GM21576 (cell line): ENCODE measurements at regions not wholly inside any gene's neighbourhood (a gene's known extent, or its start where the extent isn't known, plus 50 kb on each side); places are given as distances from the start of the nearest gene placed in this dataset.

Experiments used
- ATAC-seq: cut with Tn5 transposase; IDR thresholded peaks from one replicate; pipeline ENCODE4 v1.9.1; 2021; ENCODE audit warnings: mild to moderate bottlenecking, moderate library complexity; ENCODE audit not compliant: unreplicated experiment

DNA sequence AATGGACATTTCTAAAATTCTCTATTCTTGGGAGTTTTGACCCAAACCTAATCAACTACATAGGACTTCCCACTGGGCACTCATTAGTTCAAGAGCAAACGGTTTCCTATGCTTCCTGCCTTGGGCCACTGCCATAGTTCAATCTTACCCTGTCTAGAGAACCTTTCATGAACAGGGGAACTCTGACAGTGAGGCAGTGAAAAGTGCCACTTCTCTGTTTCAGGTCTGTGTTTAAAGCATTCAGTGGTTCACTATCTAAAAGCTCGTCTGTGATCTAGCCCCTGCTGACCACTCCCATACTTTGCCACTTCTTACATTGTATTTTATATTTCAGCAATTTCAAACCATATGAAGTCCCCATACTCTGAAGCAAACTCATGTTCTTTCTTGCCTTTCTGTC, 122.7 kb upstream of the IGF1 start:
- ATAC-seq = no peak

- ATAC-seq = no peak
Measured at GRCh38 chr12:102602521-102602920, 122.2 kb upstream of the IGF1 start.

DNA sequence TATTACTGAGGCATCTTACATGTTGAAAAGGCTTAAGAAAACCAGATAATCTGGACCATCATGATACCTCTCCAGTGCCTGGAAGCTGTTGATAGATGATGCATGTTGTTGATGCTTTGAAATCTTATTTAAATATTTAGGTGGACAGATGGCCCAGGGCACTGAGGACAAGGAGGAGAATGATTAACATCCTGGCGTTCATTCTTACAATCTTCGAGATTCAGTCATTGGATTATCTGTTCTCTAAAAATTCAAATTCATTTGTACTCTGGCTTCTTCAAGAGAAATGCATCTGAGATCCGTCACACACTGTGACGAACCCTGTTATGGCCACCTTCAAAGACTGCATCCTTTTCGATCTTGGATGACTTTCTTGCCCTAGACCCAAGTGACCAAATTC, 121.3 kb upstream of the IGF1 start:
- no peak for ATAC-seq

DNA sequence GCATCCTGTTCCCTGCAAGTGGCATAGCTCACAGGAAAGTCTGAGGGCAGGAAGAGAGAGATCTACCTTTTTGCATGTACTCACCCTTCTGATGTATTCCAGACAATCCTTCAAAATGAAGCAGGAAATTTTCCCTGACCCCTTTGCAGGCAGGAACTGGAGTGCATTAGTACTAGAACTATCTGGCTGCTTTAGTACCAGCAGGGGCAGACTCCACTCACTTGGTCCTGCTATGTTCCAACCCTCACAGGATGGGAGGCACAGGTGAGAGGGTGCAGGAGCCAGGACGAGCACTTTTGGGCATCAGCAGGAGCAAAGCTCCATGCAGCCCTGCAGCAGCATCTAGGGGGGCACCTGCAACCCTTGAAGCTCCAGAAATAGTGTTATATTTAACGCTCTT, 116.3 kb upstream of the IGF1 start:
- no peak for ATAC-seq

DNA sequence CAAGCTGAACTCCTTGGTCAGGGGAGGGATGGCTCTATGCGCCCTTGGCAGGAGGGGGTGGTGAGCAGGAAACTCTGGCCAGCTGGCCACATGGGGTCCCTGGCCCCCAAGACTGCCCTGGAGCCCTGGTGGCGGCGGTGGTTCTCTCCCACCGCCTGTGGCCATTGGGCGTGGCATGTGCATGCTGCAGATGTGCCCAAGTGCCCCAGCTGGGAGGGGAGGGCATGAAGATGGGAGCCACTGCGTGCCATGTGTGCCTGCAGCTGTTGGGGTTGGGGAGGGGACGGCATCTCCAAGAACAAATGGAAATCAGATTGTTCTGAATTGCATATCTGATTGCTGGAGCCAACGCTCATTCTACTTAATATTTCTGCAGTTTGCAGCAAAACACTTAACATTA, 115.7 kb upstream of the IGF1 start:
- ATAC-seq = no peak

GRCh38 chr12:102595315-102595714, 115.0 kb upstream of the IGF1 start:
- no peak for ATAC-seq

GRCh38 chr12:102593134-102593533, 112.8 kb upstream of the IGF1 start:
- no peak for ATAC-seq

DNA sequence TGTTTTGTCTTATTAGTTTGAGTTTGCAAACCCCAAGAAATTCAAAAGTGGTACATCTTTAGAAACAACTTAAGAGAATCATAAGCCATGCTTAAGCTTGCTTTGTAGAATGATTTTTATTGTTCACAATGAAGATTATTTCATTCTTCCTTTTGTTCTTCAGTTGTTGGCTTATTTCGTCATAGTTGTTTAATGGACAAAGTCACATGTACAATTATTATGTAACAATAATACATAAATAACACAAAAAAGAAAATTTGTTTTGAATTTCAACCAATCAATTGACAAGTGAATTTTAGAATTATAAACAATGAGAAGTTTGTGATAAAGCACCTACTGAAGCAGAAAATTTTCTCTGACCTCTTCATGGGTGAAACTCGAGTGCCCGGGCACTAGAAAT, 111.8 kb upstream of the IGF1 start:
- ATAC-seq = no peak

DNA sequence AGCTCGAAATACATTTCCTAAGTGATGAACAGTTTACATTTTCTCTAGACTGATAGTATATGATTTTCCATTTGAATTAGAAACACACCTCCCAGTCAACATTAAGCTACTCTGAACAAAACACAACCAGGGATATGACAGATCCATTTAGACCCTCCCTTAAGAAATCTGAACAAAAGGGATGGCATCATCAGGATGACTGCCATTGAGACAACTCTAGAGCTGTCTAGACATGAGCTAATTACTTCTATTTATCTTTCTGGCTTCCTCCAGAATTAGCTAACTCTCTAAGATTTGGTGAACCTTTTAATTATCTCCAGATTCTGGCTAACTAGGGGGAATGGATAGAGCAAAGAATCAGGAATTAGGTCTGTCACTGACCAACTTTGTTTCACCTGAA, 92.9 kb upstream of the IGF1 start:
- ATAC-seq = no peak

GRCh38 chr12:102571889-102572288, 91.5 kb upstream of the IGF1 start:
- ATAC-seq = no peak

GRCh38 chr12:102570256-102570655, 89.9 kb upstream of the IGF1 start:
- ATAC-seq = no peak

- no peak for ATAC-seq
Measured at GRCh38 chr12:102569803-102570202, 89.4 kb upstream of the IGF1 start.

DNA sequence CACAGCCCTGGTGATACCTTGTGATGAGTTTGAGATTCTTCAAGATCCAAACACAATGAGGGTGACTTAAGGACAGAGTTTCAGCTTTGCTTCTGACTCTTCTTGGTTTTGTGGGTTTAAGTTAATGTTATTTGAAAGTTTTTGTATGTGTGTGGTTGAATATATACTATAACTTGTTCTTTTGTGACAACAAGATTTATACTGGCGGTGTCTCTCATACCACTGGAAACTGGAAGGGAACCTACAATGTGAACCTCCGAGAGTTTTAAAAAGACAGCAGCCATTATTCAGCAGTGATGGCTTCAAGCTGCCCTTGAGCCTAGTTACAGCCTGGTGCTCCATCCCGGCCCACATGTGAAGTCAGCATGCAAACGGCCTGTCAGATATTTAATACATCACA, 87.9 kb upstream of the IGF1 start:
- no peak for ATAC-seq

DNA sequence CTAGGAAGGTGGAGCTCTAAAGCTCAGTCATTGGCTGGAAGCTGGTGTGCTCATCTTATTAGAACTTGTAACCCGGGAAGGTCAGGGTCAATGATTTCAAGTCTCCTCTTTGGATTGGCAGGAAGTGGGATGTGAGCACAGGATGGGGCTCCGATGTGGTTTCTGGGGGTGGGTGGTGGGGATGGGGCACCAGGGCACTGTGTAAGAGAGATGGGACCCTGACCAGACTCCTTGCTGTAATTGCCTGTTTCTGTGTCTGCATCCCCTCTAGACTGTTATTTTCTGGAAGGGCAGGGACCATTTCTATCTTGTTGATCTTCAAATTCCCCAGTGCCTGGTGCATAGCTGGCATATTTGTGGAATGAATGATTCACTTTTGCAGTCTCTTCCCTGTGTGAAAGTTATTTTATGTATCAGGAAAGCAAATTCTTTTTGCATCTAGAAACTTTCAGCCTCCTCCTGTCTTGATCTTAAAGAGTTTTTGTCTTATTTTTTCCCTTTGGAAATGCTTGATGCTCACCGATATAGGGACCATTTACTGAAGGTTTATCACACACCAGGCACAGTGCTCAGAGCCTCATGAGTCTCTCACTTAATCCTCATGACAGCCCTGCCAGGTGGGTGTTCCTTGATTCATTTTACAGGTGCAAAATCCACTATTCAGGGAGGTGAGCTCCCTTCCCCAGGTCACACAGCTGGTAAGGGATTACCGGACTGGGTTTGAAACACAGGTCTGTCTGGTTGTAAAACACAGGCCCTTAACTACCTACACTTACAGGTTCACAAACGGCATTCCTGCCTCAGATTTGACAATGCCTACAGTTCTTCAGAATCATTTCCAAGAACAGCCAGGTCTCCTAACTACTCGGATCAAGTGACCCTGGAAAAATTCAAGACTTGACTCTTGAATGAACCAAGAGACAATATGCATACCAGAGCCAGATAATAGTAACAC, 86.9 kb upstream of the IGF1 start:
- no peak for ATAC-seq

- ATAC-seq = no peak
Measured at GRCh38 chr12:102565555-102565954, 85.2 kb upstream of the IGF1 start.

DNA sequence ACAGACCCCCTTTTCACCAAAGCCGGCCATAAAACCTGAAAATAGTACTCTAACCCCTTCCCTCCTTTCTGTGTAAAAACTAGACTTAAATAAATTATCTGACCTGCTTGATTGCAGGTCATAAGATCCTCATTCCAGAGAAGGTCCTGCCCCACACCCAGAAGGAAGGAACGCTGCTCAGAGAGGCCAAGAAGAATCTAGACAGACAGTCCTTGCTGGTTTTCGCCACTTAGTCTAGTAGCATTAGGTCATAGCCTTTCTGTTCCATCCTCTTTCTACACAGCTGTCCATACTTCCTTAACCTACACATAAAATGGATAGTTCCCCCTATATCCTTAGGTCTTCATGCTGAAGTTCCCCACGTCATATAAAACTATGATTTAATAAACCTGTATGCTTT, 83.7 kb upstream of the IGF1 start:
- no peak for ATAC-seq

DNA sequence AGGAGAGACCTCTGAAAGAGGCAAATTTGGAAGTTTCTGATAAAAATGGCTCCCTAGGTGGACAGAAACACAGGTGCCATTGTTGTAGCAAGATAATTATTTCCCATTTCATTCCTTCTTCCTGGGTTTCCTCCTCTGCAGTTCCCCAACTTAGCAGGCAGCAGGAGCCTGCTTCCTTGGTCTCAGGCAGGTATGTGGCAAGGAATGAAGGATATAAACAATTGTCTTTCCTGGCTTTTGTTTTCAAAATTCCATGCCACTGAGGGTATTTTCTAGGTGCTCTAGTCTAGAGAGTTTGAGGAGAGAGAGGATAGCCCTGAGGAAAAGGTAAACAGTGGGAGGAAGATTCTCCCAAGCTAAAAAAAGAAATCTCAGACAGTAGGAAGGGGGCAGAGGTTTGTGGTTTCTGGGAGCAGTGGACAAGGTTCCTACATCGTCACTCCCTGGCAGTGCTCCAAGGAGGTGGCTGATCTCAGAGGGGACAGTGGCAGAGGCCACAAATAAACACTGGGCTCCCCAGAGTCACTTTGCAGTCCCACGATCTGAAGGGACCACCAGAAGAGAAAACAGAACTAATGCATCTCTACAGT, 82.6 kb upstream of the IGF1 start:
- no peak for ATAC-seq

GRCh38 chr12:102551186-102551585, 70.8 kb upstream of the IGF1 start:
- no peak for ATAC-seq

DNA sequence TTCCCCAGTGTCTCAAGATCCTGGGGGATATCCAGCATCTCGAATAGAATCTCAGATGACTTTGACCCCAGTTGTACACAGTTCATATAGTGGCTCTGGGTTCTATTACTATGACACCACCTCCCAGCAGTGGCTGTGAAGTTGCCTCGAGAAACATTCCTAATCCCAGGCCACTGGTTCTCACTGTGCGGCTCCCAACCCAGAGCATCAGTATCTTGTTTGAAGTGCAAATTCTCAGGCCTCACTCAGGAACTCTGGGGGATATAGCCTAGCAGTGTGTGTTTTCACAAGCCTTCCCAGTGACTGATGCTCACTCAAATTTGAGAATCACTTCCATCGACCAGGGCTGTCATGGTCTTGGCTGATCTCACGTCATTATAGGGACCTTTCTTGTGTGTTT, 69.3 kb upstream of the IGF1 start:
- ATAC-seq = no peak

- ATAC-seq = no peak
Measured at GRCh38 chr12:102548543-102548942, 68.2 kb upstream of the IGF1 start.

DNA sequence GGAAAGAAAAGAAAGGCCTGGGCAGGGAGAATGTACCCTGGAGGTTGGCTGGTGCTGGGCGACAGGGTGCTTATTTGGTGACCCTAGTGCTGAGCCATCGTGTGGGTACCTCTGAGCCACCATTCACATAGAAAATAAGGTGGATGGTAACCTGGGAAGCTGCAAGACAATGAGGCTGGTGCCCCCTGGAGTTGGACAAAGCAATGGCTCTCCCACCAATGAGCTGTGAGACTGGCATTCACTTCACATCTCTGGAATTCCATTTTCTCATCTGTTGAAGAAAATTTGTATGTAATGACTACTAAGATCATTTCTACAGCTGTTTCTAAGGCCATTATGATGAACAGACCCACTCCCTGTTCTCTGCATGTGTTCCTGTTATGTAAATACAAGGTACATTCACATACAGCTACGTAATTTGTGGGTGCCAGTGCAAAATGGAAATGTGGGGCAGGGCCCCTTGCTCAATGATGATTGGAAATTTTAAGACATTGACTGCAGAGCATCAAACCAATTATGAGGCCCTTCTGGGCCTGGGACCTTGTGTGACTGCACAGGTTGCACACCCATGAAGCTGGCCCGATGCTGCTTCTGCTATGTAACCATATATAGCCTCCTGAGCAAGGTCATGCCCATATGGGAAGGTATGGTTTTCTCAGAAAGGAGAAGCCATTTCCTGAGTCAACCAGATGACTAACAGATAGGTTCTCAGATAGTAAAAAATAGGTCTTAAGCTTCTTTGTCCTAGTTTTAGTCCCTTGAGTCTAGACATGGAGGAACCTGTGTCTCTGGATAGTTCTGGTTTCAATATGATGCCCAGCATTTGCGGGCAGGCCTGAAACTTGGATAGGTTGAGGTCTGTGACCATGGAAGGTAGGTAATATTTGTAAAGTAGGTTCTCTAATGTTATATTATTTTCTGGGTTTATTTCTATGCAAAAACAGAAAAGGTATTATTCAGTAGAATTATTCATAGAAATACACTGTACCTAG, 63.4 kb upstream of the IGF1 start:
- no peak for ATAC-seq
